Endothelial cell (in vitro differentiated cells): ENCODE measurements at regions not wholly inside any gene's neighbourhood (a gene's known extent, or its start where the extent isn't known, plus 50 kb on each side); places are given as distances from the start of the nearest gene placed in this dataset.

ENCODE experiments used
- DNase-seq: peaks from one replicate; pipeline ENCODE4 v3.0.0; 2021; ENCODE audit warnings: low spot score
- H3K27ac Mint-ChIP-seq: one replicate; pipeline ENCODE4 v1.8.0; 2021; ENCODE audit warnings: mixed read lengths, inconsistent platforms; ENCODE audit not compliant: unreplicated experiment
- H3K27me3 Mint-ChIP-seq: one replicate; pipeline ENCODE4 v1.8.0; 2021; ENCODE audit warnings: mild to moderate bottlenecking, moderate library complexity, mixed read lengths, inconsistent platforms; ENCODE audit not compliant: unreplicated experiment
- H3K36me3 Mint-ChIP-seq: one replicate; pipeline ENCODE4 v1.8.0; 2021; ENCODE audit warnings: mild to moderate bottlenecking, low read depth, mixed read lengths, inconsistent platforms; ENCODE audit not compliant: unreplicated experiment
- H3K4me1 Mint-ChIP-seq: one replicate; pipeline ENCODE4 v1.8.0; 2021; ENCODE audit warnings: mild to moderate bottlenecking, mixed read lengths, inconsistent platforms; ENCODE audit not compliant: unreplicated experiment
- H3K4me3 Mint-ChIP-seq: one replicate; pipeline ENCODE4 v1.8.0; 2021; ENCODE audit warnings: mild to moderate bottlenecking, mixed read lengths, inconsistent platforms; ENCODE audit not compliant: unreplicated experiment
- H3K9me3 Mint-ChIP-seq: one replicate; pipeline ENCODE4 v1.8.0; 2021; ENCODE audit warnings: mixed read lengths, inconsistent platforms; ENCODE audit not compliant: unreplicated experiment
- TF ChIP-seq, protein P1 (sequence below): fragments of 200-600 bp; sonication (generic); IDR thresholded peaks from one replicate; pipeline ENCODE4 v1.5.0; 2021; ENCODE audit warnings: antibody characterized with exemption; ENCODE audit not compliant: unreplicated experiment

- TF ChIP-seq, protein P1, sequence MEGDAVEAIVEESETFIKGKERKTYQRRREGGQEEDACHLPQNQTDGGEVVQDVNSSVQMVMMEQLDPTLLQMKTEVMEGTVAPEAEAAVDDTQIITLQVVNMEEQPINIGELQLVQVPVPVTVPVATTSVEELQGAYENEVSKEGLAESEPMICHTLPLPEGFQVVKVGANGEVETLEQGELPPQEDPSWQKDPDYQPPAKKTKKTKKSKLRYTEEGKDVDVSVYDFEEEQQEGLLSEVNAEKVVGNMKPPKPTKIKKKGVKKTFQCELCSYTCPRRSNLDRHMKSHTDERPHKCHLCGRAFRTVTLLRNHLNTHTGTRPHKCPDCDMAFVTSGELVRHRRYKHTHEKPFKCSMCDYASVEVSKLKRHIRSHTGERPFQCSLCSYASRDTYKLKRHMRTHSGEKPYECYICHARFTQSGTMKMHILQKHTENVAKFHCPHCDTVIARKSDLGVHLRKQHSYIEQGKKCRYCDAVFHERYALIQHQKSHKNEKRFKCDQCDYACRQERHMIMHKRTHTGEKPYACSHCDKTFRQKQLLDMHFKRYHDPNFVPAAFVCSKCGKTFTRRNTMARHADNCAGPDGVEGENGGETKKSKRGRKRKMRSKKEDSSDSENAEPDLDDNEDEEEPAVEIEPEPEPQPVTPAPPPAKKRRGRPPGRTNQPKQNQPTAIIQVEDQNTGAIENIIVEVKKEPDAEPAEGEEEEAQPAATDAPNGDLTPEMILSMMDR, result no peak
- no peaks in the 10 kb centered on the region for H3K9me3 Mint-ChIP-seq
- no peaks in the 10 kb centered on the region for H3K27me3 Mint-ChIP-seq
- peaks cover 15% of the 10 kb centered on the region for H3K4me1 Mint-ChIP-seq
- no peak overlapping the region for H3K27ac Mint-ChIP-seq
- no peak overlapping the region for H3K4me3 Mint-ChIP-seq
- no peaks in the 10 kb centered on the region for H3K36me3 Mint-ChIP-seq
- no peak for DNase-seq
Measured at GRCh38 chr6:137350857-137351256, 131.7 kb upstream of the IFNGR1 start.

DNA sequence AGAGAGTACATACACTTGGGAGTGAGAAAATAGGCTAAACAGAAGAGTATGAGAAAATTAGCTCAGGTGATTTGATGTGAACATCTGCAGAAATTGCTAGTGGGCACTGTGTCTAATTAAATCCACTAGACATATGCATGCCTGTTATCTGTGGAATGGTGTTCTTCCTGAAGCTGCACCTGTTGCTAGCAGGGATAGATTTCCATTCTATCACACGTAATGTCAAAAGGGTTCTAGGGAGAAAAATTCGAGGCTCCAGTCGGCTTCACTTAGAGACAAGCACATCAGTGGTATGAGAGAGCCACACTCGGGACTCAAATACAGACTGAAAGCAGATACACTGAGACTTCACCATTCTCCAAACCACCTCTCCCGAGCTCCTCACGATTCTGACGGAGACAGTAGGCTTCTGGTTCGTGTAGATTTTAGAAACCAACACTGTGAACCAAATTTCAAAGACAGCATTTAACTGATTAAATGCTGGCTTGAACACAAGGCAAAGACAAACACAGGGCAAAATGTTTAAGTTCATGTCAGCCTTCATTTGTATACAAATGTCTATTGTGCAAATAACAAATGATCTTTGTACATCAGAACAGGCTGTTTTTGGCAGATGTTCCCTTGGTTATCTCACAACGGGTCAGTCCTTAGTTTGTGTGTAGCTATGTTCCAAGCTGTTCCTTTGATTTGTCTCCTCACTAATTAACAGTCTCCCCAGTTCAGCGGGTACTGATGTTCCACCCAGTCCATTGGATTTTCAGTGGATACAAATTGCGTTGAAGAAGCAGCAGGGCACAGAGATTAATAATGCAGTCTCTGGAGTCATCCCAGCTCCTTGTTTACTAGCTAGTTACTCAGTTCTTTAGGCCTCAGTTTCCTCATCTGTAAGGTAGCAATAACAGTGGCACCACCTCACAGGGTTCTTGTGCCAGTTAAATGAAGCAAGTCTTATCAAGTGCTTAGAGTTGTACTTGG is 131.0 kb upstream of the IFNGR1 start:
- Mint-ChIP-seq H3K4me1 (peaks cover 15% of the 10 kb centered on the region), H3K27me3 (no peaks in the 10 kb centered on the region), H3K36me3 (no peaks in the 10 kb centered on the region), H3K4me3 (no peak overlapping the region), H3K27ac (no peak overlapping the region), H3K9me3 (no peaks in the 10 kb centered on the region)
- TF ChIP-seq, protein P1, result no peak
- DNase-seq, result no peak

DNA sequence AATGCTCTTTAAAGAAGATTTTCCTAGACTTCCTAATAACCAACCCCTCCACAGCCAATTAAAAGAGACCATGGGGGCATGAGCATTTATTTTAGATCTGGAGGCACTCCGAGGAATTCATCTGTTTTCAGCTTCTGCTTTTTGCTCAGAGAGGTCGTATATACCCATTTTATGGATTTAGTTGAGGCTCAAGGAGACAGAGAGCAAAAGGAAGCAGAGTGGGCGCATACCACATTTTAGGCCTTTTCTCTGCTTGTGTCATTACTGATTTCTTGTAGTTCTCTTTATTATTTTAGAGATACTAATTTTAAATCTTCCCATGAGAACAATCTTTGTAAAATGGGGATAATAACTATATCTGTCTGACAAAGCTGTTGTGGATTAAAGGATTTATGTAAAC is 129.6 kb upstream of the IFNGR1 start:
- Mint-ChIP-seq H3K27me3 (no peaks in the 10 kb centered on the region), H3K27ac (no peak overlapping the region), H3K36me3 (no peaks in the 10 kb centered on the region), H3K4me1 (peaks cover 10% of the 10 kb centered on the region), H3K4me3 (no peak overlapping the region), H3K9me3 (no peaks in the 10 kb centered on the region)
- TF ChIP-seq, protein P1, result no peak
- no peak for DNase-seq

DNA sequence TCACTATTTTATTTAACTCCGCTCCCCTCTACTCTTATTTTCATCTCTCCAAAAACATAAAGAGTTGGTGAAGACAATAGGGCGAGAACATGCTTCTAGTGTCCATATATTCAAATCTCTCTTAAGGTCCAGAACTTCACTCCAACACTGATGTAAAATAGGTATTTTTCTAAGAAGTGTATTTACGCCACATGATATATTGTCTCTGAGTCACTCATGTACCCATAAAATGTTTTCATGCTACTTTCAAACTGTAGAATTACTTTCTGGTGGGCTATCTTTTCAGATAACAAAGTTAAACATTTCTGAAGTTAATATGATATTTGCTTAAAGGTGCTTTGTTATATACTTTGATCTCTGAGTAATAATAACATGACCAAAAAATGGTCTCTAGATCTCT is 124.1 kb upstream of the IFNGR1 start:
- no peaks in the 10 kb centered on the region for H3K36me3 Mint-ChIP-seq
- TF ChIP-seq, protein P1, result no peak
- DNase-seq, result no peak
- no peaks in the 10 kb centered on the region for H3K9me3 Mint-ChIP-seq
- H3K4me1 Mint-ChIP-seq, result no peaks in the 10 kb centered on the region
- no peak overlapping the region for H3K27ac Mint-ChIP-seq
- H3K27me3 Mint-ChIP-seq, result no peaks in the 10 kb centered on the region
- H3K4me3 Mint-ChIP-seq, result no peak overlapping the region

DNA sequence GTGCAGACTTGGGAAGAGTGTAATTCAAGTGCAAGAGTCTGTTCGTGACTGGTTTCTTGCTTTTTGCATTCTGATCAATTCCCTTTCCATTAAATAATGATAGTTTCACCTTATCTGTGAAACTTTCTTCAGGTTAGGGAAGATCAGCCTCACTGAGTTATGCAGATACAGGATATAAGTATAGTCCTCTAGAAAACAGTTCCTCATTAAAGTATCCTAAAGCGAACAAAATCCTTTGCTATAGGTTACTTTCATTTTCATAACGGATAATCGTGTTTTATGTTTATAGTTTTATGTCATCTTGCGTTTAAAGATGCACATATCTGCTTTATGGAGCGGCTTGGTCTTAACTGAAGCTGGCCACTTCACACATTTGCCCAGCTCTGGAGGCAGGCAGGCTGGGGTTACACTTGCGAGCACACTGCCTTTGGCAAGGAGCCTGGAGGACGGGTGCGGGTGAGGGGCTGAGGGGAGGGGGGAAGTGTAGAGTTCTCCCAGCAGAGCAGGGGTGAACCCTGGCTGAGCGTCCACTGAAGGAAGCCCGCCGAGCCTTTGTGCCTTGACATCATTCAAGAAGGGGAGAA is 123.5 kb upstream of the IFNGR1 start:
- Mint-ChIP-seq H3K27ac (no peak overlapping the region), H3K27me3 (no peaks in the 10 kb centered on the region), H3K4me1 (no peaks in the 10 kb centered on the region), H3K4me3 (no peak overlapping the region), H3K9me3 (no peaks in the 10 kb centered on the region), H3K36me3 (no peaks in the 10 kb centered on the region)
- no peak for DNase-seq
- TF ChIP-seq, protein P1, result no peak
